Brain microvascular endothelial cell (primary cell): ENCODE measurements at regions not wholly inside any gene's neighbourhood (a gene's known extent, or its start where the extent isn't known, plus 50 kb on each side); places are given as distances from the start of the nearest gene placed in this dataset.

Experiments
- DNase-seq: peaks from one replicate; pipeline ENCODE4 v3.0.0-alpha.2; 2020
- H3K27ac ChIP-seq: fragments of 250-450 bp; sonication (Bioruptor Pico); 2 replicates; pipeline ENCODE4 v1.5.1; 2020; ENCODE audit warnings: mild to moderate bottlenecking, moderate library complexity
- H3K27me3 ChIP-seq: fragments of 250-450 bp; sonication (Bioruptor Pico); replicated peaks from 2 replicates; pipeline ENCODE4 v1.5.1; 2020; ENCODE audit warnings: mild to moderate bottlenecking
- H3K36me3 ChIP-seq: fragments of 250-450 bp; sonication (Bioruptor Pico); replicated peaks from 2 replicates; pipeline ENCODE4 v1.5.1; 2020; ENCODE audit warnings: mild to moderate bottlenecking
- H3K4me3 ChIP-seq: 2 replicates; pipeline ENCODE4 v1.5.1; 2011; ENCODE audit warnings: low read depth, mild to moderate bottlenecking, control low read depth, low read length, moderate library complexity
- CTCF ChIP-seq: IDR thresholded peaks from 2 replicates; pipeline ENCODE4 v1.5.1; 2011; ENCODE audit warnings: low read depth, mild to moderate bottlenecking, moderate library complexity, low read length, control low read depth, inconsistent platforms; ENCODE audit errors: missing control alignments
- in situ Hi-C: cut with HindIII; loops from 2 replicates; pipeline ENCODE4 v1.10.0; 2017; ENCODE audit warnings: low sequenced_read_pairs, low pct_ligation_motif_present

DNA sequence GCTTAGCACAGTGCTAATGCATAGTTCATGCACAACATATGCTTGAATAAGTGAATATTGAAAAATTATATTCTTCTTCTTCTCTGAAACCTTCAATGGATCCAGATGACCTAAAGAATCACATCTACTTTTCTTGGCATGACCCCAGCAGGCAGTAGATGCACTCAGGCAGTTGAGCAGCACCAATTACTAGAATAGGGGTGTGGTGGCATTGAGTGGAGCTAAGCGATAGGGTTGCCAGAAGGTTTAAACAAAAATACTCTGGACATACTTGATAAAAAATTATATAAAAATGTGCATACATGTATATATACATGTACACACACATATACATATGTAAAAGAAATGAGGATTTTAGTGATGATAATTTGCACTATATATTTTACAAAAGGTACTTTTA lies 81.8 kb downstream of the NFKBIZ start:
- H3K4me3 ChIP-seq, result no peak overlapping the region
- H3K27me3 ChIP-seq, result no peaks in the 10 kb centered on the region
- no peak for TF ChIP-seq CTCF
- H3K27ac ChIP-seq, result no peak overlapping the region
- no peaks in the 10 kb centered on the region for H3K36me3 ChIP-seq
- no peak for DNase-seq
- in situ Hi-C loops, result no loop called here

GRCh38 chr3:101932326-101933068 lies 83.2 kb downstream of the NFKBIZ start:
- TF ChIP-seq CTCF, result no peak
- Histone ChIP-seq H3K27me3 (no peaks in the 10 kb centered on the region), H3K36me3 (no peaks in the 10 kb centered on the region), H3K4me3 (no peak overlapping the region), H3K27ac (no peak overlapping the region)
- no peak for DNase-seq
- in situ Hi-C loops, result no loop called here

DNA sequence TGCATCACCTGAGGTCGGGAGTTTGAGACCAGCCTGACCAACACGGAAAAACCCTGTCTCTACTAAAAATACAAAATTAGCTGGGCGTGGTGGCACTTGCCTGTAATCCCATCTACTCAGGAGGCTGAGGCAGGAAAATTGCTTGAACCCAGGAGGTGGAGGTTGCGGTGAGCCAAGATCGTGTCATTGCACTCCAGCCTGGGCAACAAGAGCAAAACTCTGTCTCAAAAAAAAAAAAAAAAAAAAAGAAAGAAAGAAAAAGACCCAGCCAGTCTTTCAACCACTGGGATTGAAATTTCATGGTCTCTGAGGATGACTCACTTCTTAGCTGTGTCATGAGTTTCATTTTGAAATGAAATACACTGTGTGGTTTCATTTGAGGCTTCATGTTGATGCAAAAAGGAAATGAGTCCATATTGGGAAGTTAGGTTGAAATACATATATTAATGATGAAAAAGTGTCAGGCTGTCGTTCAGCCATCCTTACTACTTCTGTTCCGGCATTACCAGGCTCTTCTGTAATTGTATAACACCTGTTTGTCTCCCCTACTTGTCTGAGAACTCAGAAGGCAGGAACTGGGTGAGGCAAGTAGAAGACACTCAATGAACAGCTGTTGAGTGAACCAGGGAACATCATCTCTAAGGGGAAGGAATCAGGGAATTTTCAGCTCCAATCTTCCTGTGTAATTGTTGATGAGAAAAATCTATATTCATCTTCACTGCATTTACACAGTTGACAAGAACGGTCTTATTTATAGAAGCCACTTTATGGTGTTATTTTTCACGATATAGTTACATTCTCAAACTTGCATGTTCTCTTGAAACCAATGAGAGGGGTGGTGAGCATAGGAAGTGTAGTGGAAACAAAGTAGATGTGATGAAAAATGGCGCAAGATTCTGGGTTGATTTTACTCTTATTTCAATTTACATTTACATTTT lies 87.4 kb downstream of the NFKBIZ start:
- H3K36me3 ChIP-seq, result no peaks in the 10 kb centered on the region
- no peak for TF ChIP-seq CTCF
- peak overlapping the region; percentile 86 for H3K27ac ChIP-seq
- no peak overlapping the region for H3K4me3 ChIP-seq
- DNase-seq, result peak; percentile 68
- in situ Hi-C loops, result no loop called here
- H3K27me3 ChIP-seq, result no peaks in the 10 kb centered on the region

DNA sequence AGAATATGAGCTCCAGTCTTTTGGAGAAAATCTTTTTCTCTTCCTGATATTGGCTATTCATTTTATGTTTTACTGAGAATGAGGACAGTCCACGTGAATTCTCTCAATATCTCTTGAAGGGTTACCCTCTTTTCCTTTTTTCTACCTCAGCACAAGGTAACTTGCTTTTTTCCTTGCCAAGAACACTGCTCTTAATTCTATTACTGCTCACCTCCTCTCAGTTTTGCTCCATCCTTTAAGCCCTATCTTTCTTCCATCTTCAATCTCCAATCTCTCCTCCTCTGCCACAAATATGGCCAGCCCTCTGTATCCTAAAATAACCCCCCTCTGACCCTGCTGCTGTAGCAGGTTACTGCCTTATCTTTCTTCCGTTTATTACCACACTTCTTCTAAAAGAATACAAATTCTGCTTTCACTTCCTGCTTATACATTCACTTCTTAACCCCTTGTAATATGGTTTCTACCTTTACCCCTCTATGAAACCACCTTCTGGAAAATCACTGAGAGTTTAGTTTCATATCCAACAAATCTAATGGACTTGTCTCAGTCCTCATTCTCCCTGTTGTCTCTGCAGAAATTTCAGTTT lies 89.0 kb downstream of the NFKBIZ start:
- no peak for DNase-seq
- Histone ChIP-seq H3K36me3 (no peaks in the 10 kb centered on the region), H3K4me3 (no peak overlapping the region)

DNA sequence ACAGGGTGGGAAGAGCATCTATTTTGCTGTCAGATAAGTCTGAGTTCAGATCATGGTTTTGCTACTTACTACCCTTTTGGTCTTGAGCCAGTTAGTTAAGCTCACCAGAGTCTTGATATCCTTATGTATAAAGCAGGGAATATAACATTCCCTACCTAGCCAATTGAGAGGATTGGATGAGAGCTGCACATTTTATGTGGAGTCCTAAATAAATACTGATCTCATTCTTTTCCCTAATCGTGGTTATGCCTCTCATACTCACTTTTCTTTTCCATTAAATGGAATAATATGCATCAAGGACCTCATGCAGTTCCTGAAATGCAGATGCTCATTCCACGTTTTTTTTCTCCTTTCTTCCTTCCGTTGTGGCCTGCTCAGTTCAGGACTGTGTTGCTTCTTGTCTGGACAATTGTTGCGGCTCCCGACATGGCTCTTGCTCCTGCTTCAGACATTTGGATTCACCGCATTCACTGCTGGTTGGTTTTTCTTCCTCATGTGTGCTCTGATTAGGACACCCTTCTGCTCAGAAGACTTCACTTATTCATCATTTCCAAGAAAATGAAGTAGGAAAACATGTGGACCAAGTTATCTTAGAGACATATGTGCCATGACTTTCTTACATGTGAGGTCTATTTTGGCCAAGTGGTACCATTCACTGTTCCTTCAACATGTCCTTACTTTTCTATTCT lies 90.2 kb downstream of the NFKBIZ start:
- no peak for TF ChIP-seq CTCF
- in situ Hi-C loops, result no loop called here
- peak overlapping the region; percentile 78 for H3K27ac ChIP-seq
- H3K4me3 ChIP-seq, result no peak overlapping the region
- H3K36me3 ChIP-seq, result no peaks in the 10 kb centered on the region
- H3K27me3 ChIP-seq, result no peaks in the 10 kb centered on the region
- DNase-seq, result no peak

More for the DNA sequence above, 89.0 kb downstream of the NFKBIZ start:
- in situ Hi-C loops, result no loop called here
- Histone ChIP-seq H3K27ac (peak overlapping the region; percentile 78), H3K27me3 (no peaks in the 10 kb centered on the region)
- no peak for TF ChIP-seq CTCF
